ENCODE measurements at regions not wholly inside any gene's neighbourhood (a gene's known extent, or its start where the extent isn't known, plus 50 kb on each side); places are given as distances from the start of the nearest gene placed in this dataset.

DNA sequence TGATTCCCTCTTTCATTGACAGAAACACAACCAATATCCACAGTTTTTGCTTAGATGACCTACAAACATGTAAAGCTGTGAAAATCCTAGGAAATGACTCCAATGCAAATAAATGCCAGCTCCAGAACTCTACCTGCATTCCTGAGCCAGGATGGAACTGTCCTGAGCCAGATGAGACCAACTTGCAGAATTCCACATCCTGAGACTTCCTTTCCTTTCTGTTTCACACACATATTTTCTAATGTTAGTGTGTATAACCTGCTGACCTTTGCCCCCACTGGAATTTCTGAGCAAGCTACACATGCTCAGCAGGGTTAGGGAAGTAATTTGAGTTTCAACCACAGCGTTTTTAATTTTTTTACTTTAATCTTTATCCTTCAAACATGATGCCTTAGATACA is 69.6 kb upstream of the ADGRF1 start:
- no peak overlapping the region for H3K4me3 ChIP-seq (ENCODE audit: low read depth, low read length)
- TF ChIP-seq, protein P1, sequence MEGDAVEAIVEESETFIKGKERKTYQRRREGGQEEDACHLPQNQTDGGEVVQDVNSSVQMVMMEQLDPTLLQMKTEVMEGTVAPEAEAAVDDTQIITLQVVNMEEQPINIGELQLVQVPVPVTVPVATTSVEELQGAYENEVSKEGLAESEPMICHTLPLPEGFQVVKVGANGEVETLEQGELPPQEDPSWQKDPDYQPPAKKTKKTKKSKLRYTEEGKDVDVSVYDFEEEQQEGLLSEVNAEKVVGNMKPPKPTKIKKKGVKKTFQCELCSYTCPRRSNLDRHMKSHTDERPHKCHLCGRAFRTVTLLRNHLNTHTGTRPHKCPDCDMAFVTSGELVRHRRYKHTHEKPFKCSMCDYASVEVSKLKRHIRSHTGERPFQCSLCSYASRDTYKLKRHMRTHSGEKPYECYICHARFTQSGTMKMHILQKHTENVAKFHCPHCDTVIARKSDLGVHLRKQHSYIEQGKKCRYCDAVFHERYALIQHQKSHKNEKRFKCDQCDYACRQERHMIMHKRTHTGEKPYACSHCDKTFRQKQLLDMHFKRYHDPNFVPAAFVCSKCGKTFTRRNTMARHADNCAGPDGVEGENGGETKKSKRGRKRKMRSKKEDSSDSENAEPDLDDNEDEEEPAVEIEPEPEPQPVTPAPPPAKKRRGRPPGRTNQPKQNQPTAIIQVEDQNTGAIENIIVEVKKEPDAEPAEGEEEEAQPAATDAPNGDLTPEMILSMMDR (IDR thresholded peaks at IDR 0.05; ENCODE audit: insufficient read depth, low read depth, low read length, missing control alignments): no peak
- no peak for DNase-seq (ENCODE audit: low read depth)

DNA sequence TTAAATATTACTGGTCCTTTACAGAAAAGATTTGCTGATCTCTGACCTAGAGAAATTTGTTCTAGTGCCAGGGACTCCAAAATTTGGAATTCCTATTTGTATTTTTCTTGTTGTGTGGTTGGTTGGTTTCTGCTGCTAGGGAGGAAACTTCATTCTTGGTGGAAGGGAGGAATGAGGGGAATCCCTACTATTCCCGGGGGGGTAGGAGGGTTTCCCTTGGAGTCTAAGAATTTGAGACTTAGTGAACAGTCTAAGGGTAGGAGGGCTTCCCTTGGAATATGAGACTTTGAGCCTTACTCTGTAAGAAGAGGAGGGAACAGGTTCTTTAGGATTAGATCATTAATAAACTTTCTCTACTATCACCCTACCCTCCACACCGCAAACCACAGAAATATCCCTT is 67.1 kb upstream of the ADGRF1 start:
- DNase-seq (ENCODE audit: low read depth): no peak
- TF ChIP-seq, protein P1 (IDR thresholded peaks at IDR 0.05; ENCODE audit: insufficient read depth, low read depth, low read length, missing control alignments): no peak
- H3K4me3 ChIP-seq (ENCODE audit: low read depth, low read length): no peak overlapping the region

DNA sequence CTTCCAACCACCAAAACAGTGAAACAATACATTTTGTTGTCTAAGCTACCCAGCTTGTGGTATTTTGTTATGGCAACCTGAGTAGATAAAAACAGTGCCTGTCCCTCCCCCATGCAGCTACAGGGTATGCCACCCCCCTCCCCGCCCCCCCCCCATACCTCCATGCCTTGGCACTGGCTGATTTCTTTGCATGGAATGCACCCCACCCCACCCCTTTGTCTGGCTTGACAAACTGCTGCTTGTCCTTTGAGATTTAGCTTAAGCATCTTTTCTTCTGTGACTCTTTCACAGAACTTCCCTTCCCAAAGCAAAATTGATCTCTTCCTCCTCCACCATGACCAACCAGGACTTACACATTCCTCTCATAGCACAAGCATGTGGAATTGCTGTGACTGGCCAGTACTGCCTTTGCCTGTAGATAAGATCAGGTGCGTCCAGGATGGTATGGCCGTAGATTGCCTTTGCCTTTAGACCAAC is 64.6 kb upstream of the ADGRF1 start:
- no peak overlapping the region for H3K4me3 ChIP-seq (ENCODE audit: low read depth, low read length)
- no peak for DNase-seq (ENCODE audit: low read depth)
- TF ChIP-seq, protein P1 (IDR thresholded peaks at IDR 0.05; ENCODE audit: insufficient read depth, low read depth, low read length, missing control alignments): no peak

DNA sequence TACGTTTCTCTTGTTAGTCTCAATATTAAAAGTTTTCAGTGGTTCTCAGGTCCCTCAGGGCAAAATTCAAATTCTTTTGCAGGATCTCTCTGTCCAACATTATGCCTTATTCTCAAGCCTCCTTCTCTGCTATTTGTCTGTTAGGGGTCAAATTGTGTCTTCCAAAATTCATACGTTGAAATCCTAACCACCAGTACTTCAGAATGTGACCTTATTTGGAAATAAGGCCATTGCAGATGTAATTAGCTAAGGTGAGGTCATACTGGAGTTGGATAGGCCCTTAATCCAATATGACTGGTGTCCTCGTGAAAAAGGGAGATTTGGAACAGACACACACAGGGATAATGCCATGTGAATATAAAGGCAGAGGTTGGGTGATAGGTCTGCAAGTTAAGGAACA is 64.1 kb upstream of the ADGRF1 start:
- H3K4me3 ChIP-seq (ENCODE audit: low read depth, low read length): no peak overlapping the region
- no peak for DNase-seq (ENCODE audit: low read depth)
- TF ChIP-seq, protein P1 (IDR thresholded peaks at IDR 0.05; ENCODE audit: insufficient read depth, low read depth, low read length, missing control alignments): no peak

DNA sequence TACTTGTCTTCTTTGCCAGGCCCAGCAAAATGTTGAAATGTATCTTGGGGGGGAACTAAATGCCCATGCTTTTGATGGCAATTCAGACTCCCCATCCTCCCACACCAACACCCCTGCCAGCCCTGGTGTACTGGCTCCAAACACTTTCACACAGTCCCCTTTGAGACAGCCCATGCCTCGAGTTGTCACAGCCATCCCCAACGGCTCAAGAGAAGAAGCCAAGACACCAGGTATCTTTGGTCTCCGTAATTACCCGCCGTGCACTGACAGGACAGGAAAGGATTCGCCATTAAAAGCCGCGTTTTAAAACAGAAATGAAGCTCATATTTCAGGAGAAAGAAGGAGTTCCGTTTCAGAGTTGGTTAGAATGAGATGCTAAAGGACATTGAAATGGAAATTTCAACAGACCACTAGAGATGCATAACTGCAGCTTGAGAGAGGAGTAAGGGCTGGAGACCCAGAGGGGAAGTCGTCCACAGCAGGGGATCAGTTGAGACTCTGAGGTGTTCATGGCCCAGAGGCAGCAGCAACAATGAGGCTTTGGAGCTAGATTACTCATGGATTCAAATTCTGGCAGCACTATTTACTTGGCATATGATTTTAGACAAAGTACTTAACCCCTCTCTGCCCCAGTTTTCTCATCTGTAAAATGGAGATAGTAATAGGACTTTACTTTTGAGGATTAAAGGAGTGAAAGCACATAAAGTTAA is 63.5 kb upstream of the ADGRF1 start:
- H3K4me3 ChIP-seq (ENCODE audit: low read depth, low read length): no peak overlapping the region
- DNase-seq (ENCODE audit: low read depth): no peak

DNA sequence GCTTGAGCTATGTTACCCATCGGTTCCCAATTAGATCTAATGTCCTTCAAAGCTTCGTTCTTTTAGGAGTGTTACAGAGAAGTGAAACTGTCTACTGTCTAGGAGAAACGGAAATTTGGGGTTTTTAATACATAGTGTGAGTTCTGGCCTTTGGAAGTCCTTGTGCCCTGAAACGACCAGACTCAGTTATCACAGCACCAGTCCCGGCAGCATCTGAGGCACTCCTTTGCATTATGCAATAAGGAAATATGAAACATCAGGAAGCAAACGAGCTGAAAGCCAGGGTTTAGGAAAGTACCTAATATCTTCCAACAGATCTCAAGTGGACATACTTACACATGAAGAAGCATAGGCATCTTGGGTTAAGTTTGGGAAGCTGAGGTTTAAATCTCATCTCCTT is 61.8 kb upstream of the ADGRF1 start:
- H3K4me3 ChIP-seq (ENCODE audit: low read depth, low read length): no peak overlapping the region
- DNase-seq (ENCODE audit: low read depth): no peak
- TF ChIP-seq, protein P1 (IDR thresholded peaks at IDR 0.05; ENCODE audit: insufficient read depth, low read depth, low read length, missing control alignments): no peak

More for the DNA sequence above, 63.5 kb upstream of the ADGRF1 start:
- TF ChIP-seq, protein P1 (IDR thresholded peaks at IDR 0.05; ENCODE audit: insufficient read depth, low read depth, low read length, missing control alignments): no peak

DNA sequence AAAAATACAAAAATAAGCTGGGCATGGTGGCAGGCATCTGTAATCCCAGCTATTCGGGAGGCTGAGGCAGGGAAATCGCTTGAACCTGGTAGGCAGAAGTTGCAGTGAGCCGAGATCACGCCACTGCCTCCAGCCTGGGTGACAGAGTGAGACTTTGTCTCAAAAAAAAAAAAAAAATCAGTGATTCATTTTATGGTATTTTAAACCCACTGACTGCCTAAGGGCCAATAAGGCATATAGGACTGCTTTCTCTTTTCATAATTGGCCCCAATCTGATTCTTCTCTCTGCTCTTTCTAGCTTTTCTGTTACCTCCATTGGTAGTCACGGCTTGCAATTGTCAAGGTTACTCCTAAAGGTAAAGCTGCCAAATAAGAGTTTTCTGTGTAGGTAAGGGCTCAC is 60.2 kb upstream of the ADGRF1 start:
- TF ChIP-seq, protein P1 (IDR thresholded peaks at IDR 0.05; ENCODE audit: insufficient read depth, low read depth, low read length, missing control alignments): no peak
- H3K4me3 ChIP-seq (ENCODE audit: low read depth, low read length): no peak overlapping the region
- no peak for DNase-seq (ENCODE audit: low read depth)

All from GM12865 (cell line).